H1 (cell line): ENCODE measurements at regions not wholly inside any gene's neighbourhood (a gene's known extent, or its start where the extent isn't known, plus 50 kb on each side); places are given as distances from the start of the nearest gene placed in this dataset.

Source experiments
- CTCF ChIA-PET: fragments of 300-600 bp; sonication (Branson Sonifier 250); formaldehyde crosslinking; loops from one replicate; lab custom pipeline; 2021; ENCODE audit not compliant: partially characterized antibody; lab: Charles Lee
- POLR2A ChIA-PET: fragments of 300-600 bp; sonication (Branson Sonifier 250); formaldehyde crosslinking; loops from one replicate; lab custom pipeline; 2021; ENCODE audit warnings: inconsistent platforms; ENCODE audit not compliant: partially characterized antibody; lab: Charles Lee
- DNase-seq, 2 experiments: peaks; one replicate each; pipeline versions ENCODE4 v3.0.0 to v3.0.0-alpha.2; 2010 to 2022; ENCODE audit warnings: low spot score in 2 of 2, low read depth in 1 of 2, mixed read lengths in 1 of 2
- FAIRE-seq: peaks from 2 replicates; lab custom pipeline; 2011; peaks lifted over from hg19 to GRCh38; lab: Jason Lieb, UNC
- H2AFZ ChIP-seq: 2 replicates; pipeline ENCODE4 v1.8.1; 2012; ENCODE audit warnings: low read length, inconsistent platforms
- H2AK5ac ChIP-seq: 2 replicates; pipeline ENCODE4 v1.6.1; 2013; ENCODE audit warnings: low read depth, low read length
- H2BK120ac ChIP-seq: replicated peaks from 2 replicates; pipeline ENCODE3; 2013; ENCODE audit warnings: low read depth, low read length, inconsistent platforms
- H2BK12ac ChIP-seq: 2 replicates; pipeline ENCODE4 v1.6.1; 2013; ENCODE audit warnings: low read depth, low read length
- H2BK15ac ChIP-seq: 2 replicates; pipeline ENCODE4 v1.6.1; 2013; ENCODE audit warnings: low read length
- H2BK20ac ChIP-seq: 2 replicates; pipeline ENCODE4 v1.6.1; 2013; ENCODE audit warnings: low read length
- H2BK5ac ChIP-seq: 2 replicates; pipeline ENCODE4 v1.6.1; 2013; ENCODE audit warnings: low read depth, low read length
- H3K14ac ChIP-seq: 2 replicates; pipeline ENCODE4 v1.6.1; 2013; ENCODE audit warnings: inconsistent platforms; ENCODE audit not compliant: insufficient read length
- H3K18ac ChIP-seq: 2 replicates; pipeline ENCODE4 v1.6.1; 2013; ENCODE audit warnings: low read length; ENCODE audit errors: extremely low read depth
- H3K23ac ChIP-seq: 2 replicates; pipeline ENCODE4 v1.6.1; 2013; ENCODE audit warnings: inconsistent platforms; ENCODE audit not compliant: insufficient read length
- H3K23me2 ChIP-seq: 2 replicates; pipeline ENCODE4 v1.6.1; 2013; ENCODE audit warnings: low read depth, low read length
- H3K27ac ChIP-seq: 2 replicates; pipeline ENCODE4 v1.6.1; 2011; ENCODE audit warnings: low read depth, low read length, inconsistent platforms
- H3K27me3 ChIP-seq, 4 experiments: replicated peaks in 1 of 4; 1 replicate in 1 of 4; 2 replicates in 3 of 4; pipeline versions ENCODE4 v1.6.1 to v1.8.1; 2011 to 2013; ENCODE audit warnings: low read length in 3 of 4, mild to moderate bottlenecking in 3 of 4, inconsistent platforms in 2 of 4, mixed read lengths in 2 of 4, moderate library complexity in 1 of 4; ENCODE audit not compliant: control insufficient read depth in 3 of 4, insufficient read depth in 3 of 4; ENCODE audit errors: extremely low read depth in 1 of 4
- H3K36me3 ChIP-seq, 4 experiments: 2 replicates each; pipeline versions ENCODE4 v1.6.1 to v1.8.1; 2011 to 2013; ENCODE audit warnings: mild to moderate bottlenecking in 4 of 4, low read length in 3 of 4, moderate library complexity in 2 of 4, control low read depth in 1 of 4, inconsistent platforms in 1 of 4; ENCODE audit not compliant: insufficient read depth in 4 of 4, control insufficient read depth in 2 of 4
- H3K4ac ChIP-seq: replicated peaks from 2 replicates; pipeline ENCODE3; 2013; ENCODE audit warnings: low read length, low read depth, mixed read lengths, inconsistent platforms; ENCODE audit not compliant: insufficient read length
- H3K4me1 ChIP-seq, 4 experiments: replicated peaks in 1 of 4; 1 replicate in 1 of 4; 2 replicates in 3 of 4; pipeline versions ENCODE4 v1.6.1 to v1.8.1; 2011 to 2013; ENCODE audit warnings: low read length in 3 of 4, inconsistent platforms in 2 of 4, mixed read lengths in 1 of 4; ENCODE audit not compliant: insufficient read depth in 4 of 4, control insufficient read depth in 3 of 4
- H3K4me2 ChIP-seq, 2 experiments: 2 replicates each; pipeline versions ENCODE4 v1.6.1 to v1.8.1; 2011 to 2013; ENCODE audit warnings: low read depth in 2 of 2, low read length in 2 of 2, control low read depth in 1 of 2, inconsistent platforms in 1 of 2, mild to moderate bottlenecking in 1 of 2; ENCODE audit not compliant: insufficient read depth in 1 of 2
- H3K4me3 ChIP-seq, 4 experiments: fragments of 200-600, 300-600 bp in 1 of 4; sonication (generic), shearing (Covaris generic), sonication (Bioruptor Twin) in 1 of 4; 2 replicates each; pipeline versions ENCODE4 v1.5.1 to v1.8.1; 2011 to 2016; ENCODE audit warnings: low read length in 4 of 4, low read depth in 3 of 4, control low read depth in 2 of 4, inconsistent platforms in 2 of 4, mild to moderate bottlenecking in 2 of 4, mixed read lengths in 1 of 4, moderate library complexity in 1 of 4; ENCODE audit not compliant: insufficient read depth in 2 of 4; ENCODE audit errors: extremely low read depth in 1 of 4
- H3K56ac ChIP-seq: replicated peaks from 2 replicates; pipeline ENCODE3; 2013; ENCODE audit warnings: low read depth, mild to moderate bottlenecking, mixed read lengths, low read length, inconsistent platforms; ENCODE audit not compliant: insufficient read length
- H3K79me1 ChIP-seq: 2 replicates; pipeline ENCODE4 v1.6.1; 2013; ENCODE audit warnings: low read depth, low read length, control low read depth
- H3K79me2 ChIP-seq, 2 experiments: 2 replicates each; pipeline versions ENCODE4 v1.6.1 to v1.8.1; 2012 to 2013; ENCODE audit warnings: low read length in 2 of 2, mild to moderate bottlenecking in 2 of 2, inconsistent platforms in 1 of 2; ENCODE audit not compliant: insufficient read depth in 2 of 2, control insufficient read depth in 1 of 2
- H3K9ac ChIP-seq, 4 experiments: replicated peaks in 1 of 4; 1 replicate in 1 of 4; 2 replicates in 3 of 4; pipeline versions ENCODE4 v1.6.1 to v1.8.1; 2011 to 2013; ENCODE audit warnings: low read depth in 3 of 4, low read length in 3 of 4, control low read depth in 2 of 4, mild to moderate bottlenecking in 2 of 4, moderate library complexity in 2 of 4, inconsistent platforms in 1 of 4; ENCODE audit errors: extremely low read depth in 1 of 4
- H3K9me3 ChIP-seq, 2 experiments: 2 replicates each; pipeline versions ENCODE4 v1.6.1 to v1.8.1; 2012 to 2013; ENCODE audit warnings: mild to moderate bottlenecking in 2 of 2, moderate library complexity in 2 of 2, control low read depth in 1 of 2, inconsistent platforms in 1 of 2, low read depth in 1 of 2, low read length in 1 of 2, mixed read lengths in 1 of 2; ENCODE audit not compliant: insufficient read depth in 2 of 2
- H4K20me1 ChIP-seq, 2 experiments: replicated peaks in 1 of 2; 2 replicates each; pipeline versions ENCODE3 to v1.8.1; 2011 to 2013; ENCODE audit warnings: inconsistent platforms in 2 of 2, low read length in 2 of 2, mild to moderate bottlenecking in 1 of 2; ENCODE audit not compliant: insufficient read depth in 2 of 2, control insufficient read depth in 1 of 2
- H4K5ac ChIP-seq: 2 replicates; pipeline ENCODE4 v1.6.1; 2013; ENCODE audit warnings: low read length, low read depth, mixed read lengths, inconsistent platforms; ENCODE audit not compliant: insufficient read length
- H4K8ac ChIP-seq: 2 replicates; pipeline ENCODE4 v1.8.0; 2013; ENCODE audit warnings: mild to moderate bottlenecking, moderate library complexity, low read length, inconsistent platforms; ENCODE audit not compliant: insufficient read depth; ENCODE audit errors: extremely low read depth
- H4K91ac ChIP-seq: replicated peaks from 2 replicates; pipeline ENCODE3; 2013; ENCODE audit warnings: low read length, mixed read lengths, inconsistent platforms; ENCODE audit not compliant: insufficient read length
- ASH2L ChIP-seq: fragments of 200-600, 300-600 bp; sonication (generic); IDR thresholded peaks from one replicate; pipeline ENCODE4 v1.7.1; 2017; ENCODE audit warnings: low read length
- ATF3 ChIP-seq: IDR thresholded peaks from 2 replicates; pipeline ENCODE4 v1.6.1; 2011; ENCODE audit warnings: low read depth, mild to moderate bottlenecking, low read length; ENCODE audit not compliant: insufficient read depth
- BACH1 ChIP-seq: IDR thresholded peaks from 2 replicates; pipeline ENCODE4 v1.6.1; 2012; ENCODE audit warnings: low read length, improper control_type of control experiment
- BCL11A ChIP-seq, 2 experiments: IDR thresholded peaks; one replicate each; pipeline ENCODE4 v1.6.1; 2011; ENCODE audit warnings: low read depth in 2 of 2, low read length in 2 of 2, mild to moderate bottlenecking in 2 of 2
- CBX8 ChIP-seq: fragments of 300-800, 300-1000 bp; sonication (generic); IDR thresholded peaks from 2 replicates; pipeline ENCODE4 v1.7.1; 2016; ENCODE audit warnings: low read depth, low read length, borderline replicate concordance
- EGR1 ChIP-seq: IDR thresholded peaks from 2 replicates; pipeline ENCODE4 v1.6.1; 2011; ENCODE audit warnings: low read depth, low read length, borderline replicate concordance
- EP300 ChIP-seq, 2 experiments: IDR thresholded peaks; 1 replicate in 1 of 2; 2 replicates in 1 of 2; pipeline ENCODE4 v1.6.1; 2011 to 2012; ENCODE audit warnings: low read depth in 2 of 2, low read length in 2 of 2, mild to moderate bottlenecking in 2 of 2, borderline replicate concordance in 1 of 2, inconsistent platforms in 1 of 2, moderate library complexity in 1 of 2
- GABPA ChIP-seq: IDR thresholded peaks from 2 replicates; pipeline ENCODE4 v1.6.1; 2011; ENCODE audit warnings: mild to moderate bottlenecking, low read length, moderate library complexity, borderline replicate concordance; ENCODE audit not compliant: insufficient read depth
- KDM4A ChIP-seq: IDR thresholded peaks from one replicate; pipeline ENCODE4 v1.7.1; 2012; ENCODE audit warnings: low read depth, mild to moderate bottlenecking, moderate library complexity, low read length, inconsistent platforms; ENCODE audit not compliant: severe bottlenecking
- NANOG ChIP-seq: IDR thresholded peaks from 2 replicates; pipeline ENCODE4 v1.6.1; 2011; ENCODE audit warnings: low read length, low read depth, mild to moderate bottlenecking, inconsistent platforms; ENCODE audit not compliant: insufficient read depth, poor library complexity, severe bottlenecking
- POU5F1 ChIP-seq: IDR thresholded peaks from 2 replicates; pipeline ENCODE4 v1.6.1; 2011; ENCODE audit warnings: low read depth, mild to moderate bottlenecking, low read length, moderate library complexity
- SIN3A ChIP-seq, 2 experiments: IDR thresholded peaks in 1 of 2; conservative IDR thresholded peaks in 1 of 2; 2 replicates each; pipeline ENCODE4 v1.6.1; 2011 to 2012; ENCODE audit warnings: low read length in 2 of 2, improper control_type of control experiment in 1 of 2, low read depth in 1 of 2, mild to moderate bottlenecking in 1 of 2
- TEAD4 ChIP-seq: IDR thresholded peaks from 2 replicates; pipeline ENCODE4 v1.6.1; 2012; ENCODE audit warnings: low read depth, low read length, inconsistent platforms, mixed read lengths
- ZNF274 ChIP-seq: IDR thresholded peaks from 2 replicates; pipeline ENCODE4 v1.7.0; 2012; ENCODE audit warnings: low read length, borderline replicate concordance; ENCODE audit errors: extremely low read depth
- WGBS, 2 experiments: shearing (Covaris generic) in 1 of 2; methylation state at CpG; one replicate each; pipeline versions ENCODE4 v1.1.6 to v1.1.7; 2013 to 2015; ENCODE audit warnings: low lambda C conversion rate in 2 of 2, mixed read lengths in 2 of 2, inconsistent platforms in 1 of 2, low coverage in 1 of 2, missing lambda C conversion rate in 1 of 2; ENCODE audit not compliant: insufficient replicate concordance in 2 of 2, insufficient coverage in 1 of 2, insufficient read length in 1 of 2; ENCODE audit errors: extremely low coverage in 1 of 2, missing lambda C conversion rate in 1 of 2; 5-methylcytosine and 5-hydroxymethylcytosine counted together

DNA sequence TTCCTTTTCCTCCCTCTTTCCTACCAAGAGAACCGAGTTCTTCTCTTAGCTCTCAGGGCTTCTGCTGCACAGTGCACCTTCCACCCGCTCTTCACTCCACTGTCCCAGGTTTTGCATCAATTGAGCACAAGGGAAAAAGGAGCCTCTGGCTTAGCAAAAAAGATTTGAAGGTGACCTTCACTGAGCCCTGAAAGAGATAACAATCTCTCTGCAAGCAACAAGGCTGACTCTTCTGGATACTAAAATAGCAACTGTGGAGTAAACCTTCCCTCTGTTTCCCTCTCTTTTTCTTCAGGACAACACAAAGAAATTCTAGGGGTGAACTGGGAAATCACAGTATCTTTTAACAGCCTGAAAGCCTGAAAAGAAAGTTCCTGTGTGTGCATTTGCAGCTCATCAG lies 354.7 kb upstream of the PODXL start:
- Histone ChIP-seq H3K27me3 (peaks cover 10 to 32% (median 27%) of the 10 kb centered on the region in 4 experiments), H3K14ac (no peak overlapping the region), H3K18ac (no peak overlapping the region), H3K4me2 (no peak overlapping the region), H2BK20ac (no peak overlapping the region), H2BK5ac (no peak overlapping the region), H3K4me1 (no peaks in the 10 kb centered on the region), H2AK5ac (no peak overlapping the region), H4K8ac (no peak overlapping the region), H3K27ac (no peak overlapping the region), H3K79me2 (no peaks in the 10 kb centered on the region), H3K4me3 (no peak overlapping the region), H2BK120ac (no peak overlapping the region), H3K23me2 (peaks cover 2% of the 10 kb centered on the region; the same call in 1 of the 2 replicates), H2AFZ (no peak overlapping the region), H4K20me1 (no peaks in the 10 kb centered on the region), H2BK15ac (no peak overlapping the region), H4K5ac (no peak overlapping the region), H3K9me3 (no peaks in the 10 kb centered on the region; a peak in 1 of 4 replicates), H3K36me3 (no peaks in the 10 kb centered on the region), H3K23ac (no peak overlapping the region), H2BK12ac (no peak overlapping the region), H3K4ac (no peak overlapping the region), H3K79me1 (no peaks in the 10 kb centered on the region), H4K91ac (no peak overlapping the region), H3K56ac (no peak overlapping the region), H3K9ac (no peak overlapping the region)
- CTCF ChIA-PET, result interaction anchor here (1.6 to 7.8 kb wide), 3 partner anchors 34 to 221 kb away, joined by 4 to 47 read pairs (median 9); no protein-coding TSS in a partner anchor
- FAIRE-seq, result no peak
- POLR2A ChIA-PET, result no interaction called here
- whole genome bisulfite sequencing, 2 experiments, result 95% methylated on average over 2 of the region's 2 CpGs; no CpG with 5 or more reads in 1 of the 2 experiments
- DNase-seq, result peak in 1 of 2 experiments; percentile 0
- no peak for TF ChIP-seq GABPA
- TF ChIP-seq EGR1, result no peak
- TF ChIP-seq BCL11A (IDR thresholded peaks at IDR 0.05; ENCODE audit: low read depth in 2 of 2, low read length in 2 of 2), result no peak
- no peak for TF ChIP-seq NANOG
- TF ChIP-seq SIN3A (conservative IDR thresholded peaks at IDR 0.05 in 1 of 2, IDR thresholded peaks at IDR 0.05 in 1 of 2; ENCODE audit: low read depth in 1 of 2, low read length in 2 of 2), result no peak
- TF ChIP-seq BACH1, result no peak
- TF ChIP-seq ASH2L, result no peak
- TF ChIP-seq CBX8, result no peak
- TF ChIP-seq ZNF274, result no peak
- TF ChIP-seq KDM4A, result no peak
- TF ChIP-seq EP300 (IDR thresholded peaks at IDR 0.05; ENCODE audit: borderline replicate concordance in 1 of 2, low read depth in 2 of 2, low read length in 2 of 2), result no peak
- no peak for TF ChIP-seq POU5F1
- TF ChIP-seq ATF3, result no peak
- TF ChIP-seq TEAD4, result no peak
